ENCODE measurements at regions not wholly inside any gene's neighbourhood (a gene's known extent, or its start where the extent isn't known, plus 50 kb on each side); places are given as distances from the start of the nearest gene placed in this dataset.

DNA sequence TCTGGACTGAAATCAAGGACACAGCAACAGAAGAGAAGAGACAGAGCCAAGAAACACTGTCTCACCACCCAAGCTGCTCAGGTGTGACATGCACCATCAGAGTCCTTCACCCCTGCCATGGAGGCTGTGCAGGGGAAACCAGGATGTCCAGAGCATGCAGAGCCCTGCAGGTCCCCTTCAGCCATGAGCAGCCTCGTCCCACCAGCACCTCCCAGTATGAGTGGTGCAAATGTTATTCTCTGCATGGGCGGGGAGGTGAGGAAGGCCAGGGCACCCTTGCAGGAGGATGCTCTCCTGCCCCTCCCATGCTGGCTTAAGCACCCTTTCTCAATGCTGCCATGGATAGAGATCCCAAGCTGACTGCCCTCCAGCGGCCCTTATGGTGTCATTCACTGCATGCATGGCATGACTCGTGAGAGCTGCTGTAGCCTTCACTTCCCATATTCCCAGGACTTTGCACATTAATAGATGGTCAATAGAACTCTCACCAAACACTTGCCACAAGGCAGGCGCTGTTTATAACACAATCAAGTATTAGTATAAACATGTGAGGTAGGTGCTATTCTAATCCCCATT, 171.0 kb downstream of the ANAPC1 start:
- peaks cover 1% of the 10 kb centered on the region for H3K4me1 Mint-ChIP-seq
- H3K27ac Mint-ChIP-seq: no peak overlapping the region
- H3K4me3 Mint-ChIP-seq: no peak overlapping the region
- no peaks in the 10 kb centered on the region for H3K4me1 ChIP-seq (ENCODE audit: control insufficient read depth, insufficient read depth, low read length)
- no peaks in the 10 kb centered on the region for H3K27me3 ChIP-seq (ENCODE audit: control insufficient read depth, insufficient read depth, low read length, poor library complexity, severe bottlenecking)
- TF ChIP-seq, protein P1, sequence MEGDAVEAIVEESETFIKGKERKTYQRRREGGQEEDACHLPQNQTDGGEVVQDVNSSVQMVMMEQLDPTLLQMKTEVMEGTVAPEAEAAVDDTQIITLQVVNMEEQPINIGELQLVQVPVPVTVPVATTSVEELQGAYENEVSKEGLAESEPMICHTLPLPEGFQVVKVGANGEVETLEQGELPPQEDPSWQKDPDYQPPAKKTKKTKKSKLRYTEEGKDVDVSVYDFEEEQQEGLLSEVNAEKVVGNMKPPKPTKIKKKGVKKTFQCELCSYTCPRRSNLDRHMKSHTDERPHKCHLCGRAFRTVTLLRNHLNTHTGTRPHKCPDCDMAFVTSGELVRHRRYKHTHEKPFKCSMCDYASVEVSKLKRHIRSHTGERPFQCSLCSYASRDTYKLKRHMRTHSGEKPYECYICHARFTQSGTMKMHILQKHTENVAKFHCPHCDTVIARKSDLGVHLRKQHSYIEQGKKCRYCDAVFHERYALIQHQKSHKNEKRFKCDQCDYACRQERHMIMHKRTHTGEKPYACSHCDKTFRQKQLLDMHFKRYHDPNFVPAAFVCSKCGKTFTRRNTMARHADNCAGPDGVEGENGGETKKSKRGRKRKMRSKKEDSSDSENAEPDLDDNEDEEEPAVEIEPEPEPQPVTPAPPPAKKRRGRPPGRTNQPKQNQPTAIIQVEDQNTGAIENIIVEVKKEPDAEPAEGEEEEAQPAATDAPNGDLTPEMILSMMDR (conservative IDR thresholded peaks at IDR 0.05): no peak
- H3K36me3 Mint-ChIP-seq (ENCODE audit: low read depth): no peaks in the 10 kb centered on the region
- WGBS, 2 experiments (ENCODE audit: insufficient coverage in 1 of 2, insufficient read length in 1 of 2): 63 to 91% methylated on average over 2 to 4 of the region's 5 CpGs
- H3K27ac ChIP-seq (ENCODE audit: low read depth, low read length): no peak overlapping the region
- peaks cover 3% of the 10 kb centered on the region for H3K27me3 Mint-ChIP-seq (ENCODE audit: insufficient read depth)
- H3K36me3 ChIP-seq (ENCODE audit: control insufficient read depth, insufficient read depth, low read length): no peaks in the 10 kb centered on the region
- no peak overlapping the region for H3K9ac ChIP-seq (ENCODE audit: extremely low read depth, low read length, poor library complexity, severe bottlenecking)
- no peak overlapping the region for H3K4me3 ChIP-seq (ENCODE audit: low read length)
- no peak for DNase-seq
- peaks cover 13% of the 10 kb centered on the region for H3K9me3 Mint-ChIP-seq
- H3K9me3 ChIP-seq (ENCODE audit: control insufficient read depth, low read length): no peaks in the 10 kb centered on the region

DNA sequence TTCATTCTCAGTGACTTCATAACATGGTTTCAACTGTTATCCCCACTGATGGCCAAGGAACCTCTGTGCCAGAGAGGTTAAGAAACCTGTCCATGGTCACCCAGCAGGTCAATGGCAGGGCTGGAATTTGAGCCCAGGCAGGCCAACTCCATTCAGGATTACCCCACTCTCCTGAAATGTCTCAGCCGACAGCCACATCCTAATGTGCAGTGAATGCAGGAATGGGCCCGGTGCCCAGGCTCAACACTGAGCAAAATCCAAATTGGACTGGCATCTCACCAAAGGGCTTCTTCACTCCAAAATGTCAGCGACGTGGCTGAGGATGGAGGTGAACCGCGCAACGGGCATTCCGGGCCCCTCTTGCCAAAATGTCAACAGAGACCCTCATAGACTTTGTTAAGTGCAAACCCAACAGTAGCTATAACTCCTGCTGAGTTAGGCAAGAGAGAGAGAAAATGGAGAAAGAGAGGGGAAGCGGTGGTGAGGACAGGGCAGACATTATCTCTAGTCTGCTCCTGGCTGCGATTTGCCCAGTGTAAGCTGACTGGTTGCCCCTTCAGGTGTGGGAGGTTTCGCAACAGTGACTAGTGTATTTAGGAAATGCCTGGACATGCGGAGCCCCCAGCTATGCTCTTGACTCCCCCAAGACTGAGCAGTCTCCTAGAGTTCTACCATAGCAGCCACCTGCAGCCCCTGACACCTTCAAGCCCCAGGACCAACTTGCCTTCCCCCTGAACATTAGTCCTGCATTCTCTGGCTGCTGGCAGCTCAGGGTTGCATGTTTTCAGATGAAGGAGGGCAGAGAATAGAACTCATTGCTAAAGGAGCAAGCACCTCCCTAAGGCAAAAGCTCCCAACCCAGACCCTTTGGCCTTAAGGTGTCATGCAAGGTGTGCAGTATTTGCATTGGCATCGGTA, 167.7 kb downstream of the ANAPC1 start:
- H3K36me3 Mint-ChIP-seq (ENCODE audit: low read depth): no peaks in the 10 kb centered on the region
- Histone ChIP-seq H3K4me3 (ENCODE audit: low read length) (no peak overlapping the region), H3K27ac (ENCODE audit: low read depth, low read length) (no peak overlapping the region), H3K9me3 (ENCODE audit: control insufficient read depth, low read length) (no peaks in the 10 kb centered on the region), H3K4me1 (ENCODE audit: control insufficient read depth, insufficient read depth, low read length) (no peaks in the 10 kb centered on the region), H3K9ac (ENCODE audit: extremely low read depth, low read length, poor library complexity, severe bottlenecking) (no peak overlapping the region), H3K27me3 (ENCODE audit: control insufficient read depth, insufficient read depth, low read length, poor library complexity, severe bottlenecking) (no peaks in the 10 kb centered on the region), H3K36me3 (ENCODE audit: control insufficient read depth, insufficient read depth, low read length) (no peaks in the 10 kb centered on the region)
- TF ChIP-seq, protein P1 (conservative IDR thresholded peaks at IDR 0.05): no peak
- WGBS, 2 experiments (ENCODE audit: insufficient coverage in 1 of 2, insufficient read length in 1 of 2): 82 to 88% methylated on average over 11 to 13 of the region's 13 CpGs
- H3K27me3 Mint-ChIP-seq (ENCODE audit: insufficient read depth): peaks cover 3% of the 10 kb centered on the region
- peak overlapping the region; percentile 58 for H3K27ac Mint-ChIP-seq
- no peaks in the 10 kb centered on the region for H3K4me1 Mint-ChIP-seq
- peaks cover 13% of the 10 kb centered on the region for H3K9me3 Mint-ChIP-seq
- no peak overlapping the region for H3K4me3 Mint-ChIP-seq
- peak; percentile 43 for DNase-seq

DNA sequence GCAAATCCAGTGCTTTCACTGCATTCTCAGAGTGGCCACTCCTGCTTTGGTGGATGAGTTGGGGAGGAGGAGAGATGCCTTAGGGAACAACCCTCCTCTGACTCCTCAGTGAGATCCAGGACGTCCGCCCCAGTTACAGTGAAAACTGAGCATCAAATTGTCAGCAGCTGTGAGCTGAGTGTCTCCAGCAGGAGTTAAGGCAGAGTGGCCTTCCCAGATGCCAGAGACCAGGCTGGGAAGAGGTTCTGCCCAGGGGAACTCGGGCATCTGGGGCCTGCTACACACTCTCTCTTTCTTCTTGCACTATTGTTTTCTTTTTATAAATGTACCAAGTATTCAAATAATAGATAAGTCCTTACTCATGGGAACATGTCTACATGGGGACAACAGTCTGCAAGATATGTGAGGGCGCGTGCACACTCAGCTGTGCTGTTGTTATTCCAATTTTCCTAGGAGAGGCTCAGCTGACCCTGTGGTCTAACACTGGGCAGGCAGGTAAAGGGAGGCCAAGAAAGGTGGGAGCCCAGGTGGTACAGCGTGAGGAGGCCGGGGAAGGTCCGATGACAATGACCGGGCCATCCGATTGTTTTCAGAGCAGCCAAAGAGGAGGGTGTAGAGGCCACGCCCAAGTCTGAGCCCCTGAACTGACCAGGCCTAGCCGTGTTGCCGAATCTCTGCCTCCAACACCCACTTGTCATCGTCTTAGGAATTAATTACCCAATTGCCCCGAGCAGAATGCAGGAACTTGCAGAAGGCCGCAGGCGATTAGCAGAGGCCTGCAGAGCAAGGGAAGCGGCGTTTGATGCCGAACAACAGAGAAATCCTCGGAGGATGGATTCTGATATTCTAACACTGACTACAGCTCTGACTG, 166.9 kb downstream of the ANAPC1 start:
- no peak overlapping the region for H3K27ac ChIP-seq (ENCODE audit: low read depth, low read length)
- TF ChIP-seq, protein P1 (conservative IDR thresholded peaks at IDR 0.05): no peak
- no peaks in the 10 kb centered on the region for H3K36me3 Mint-ChIP-seq (ENCODE audit: low read depth)
- peaks cover 2% of the 10 kb centered on the region for H3K27me3 Mint-ChIP-seq (ENCODE audit: insufficient read depth)
- H3K4me1 Mint-ChIP-seq: no peaks in the 10 kb centered on the region
- peaks cover 4% of the 10 kb centered on the region for H3K9me3 Mint-ChIP-seq
- H3K36me3 ChIP-seq (ENCODE audit: control insufficient read depth, insufficient read depth, low read length): no peaks in the 10 kb centered on the region
- H3K27me3 ChIP-seq (ENCODE audit: control insufficient read depth, insufficient read depth, low read length, poor library complexity, severe bottlenecking): no peaks in the 10 kb centered on the region
- H3K4me1 ChIP-seq (ENCODE audit: control insufficient read depth, insufficient read depth, low read length): no peaks in the 10 kb centered on the region
- H3K4me3 ChIP-seq (ENCODE audit: low read length): no peak overlapping the region
- H3K9ac ChIP-seq (ENCODE audit: extremely low read depth, low read length, poor library complexity, severe bottlenecking): no peak overlapping the region
- no peaks in the 10 kb centered on the region for H3K9me3 ChIP-seq (ENCODE audit: control insufficient read depth, low read length)
- DNase-seq: peak; percentile 35
- no peak overlapping the region for H3K4me3 Mint-ChIP-seq
- H3K27ac Mint-ChIP-seq: no peak overlapping the region
- 90 to 98% methylated on average over 17 to 21 of the region's 21 CpGs for WGBS, 2 experiments (ENCODE audit: insufficient coverage in 1 of 2, insufficient read length in 1 of 2)
